T-helper 1 cell treated with Interleukin-12 subunit alpha and Interleukin-12 subunit beta and Interleukin-4 antibody, amounts not matched to agents 30 μg/mL and 1 μg/mL, for 36 hours (primary cell): ENCODE measurements at regions not wholly inside any gene's neighbourhood (a gene's known extent, or its start where the extent isn't known, plus 50 kb on each side); places are given as distances from the start of the nearest gene placed in this dataset.

ENCODE experiments used
- H3K27ac Mint-ChIP-seq: one replicate; pipeline ENCODE4 v1.8.0; 2021; ENCODE audit warnings: mild to moderate bottlenecking, mixed read lengths
- H3K27me3 Mint-ChIP-seq: one replicate; pipeline ENCODE4 v1.8.0; 2021; ENCODE audit warnings: low read depth, mixed read lengths
- H3K36me3 Mint-ChIP-seq: one replicate; pipeline ENCODE4 v1.8.0; 2021; ENCODE audit warnings: low read depth, mixed read lengths
- H3K4me1 Mint-ChIP-seq: one replicate; pipeline ENCODE4 v1.8.0; 2021; ENCODE audit warnings: low read depth, mixed read lengths
- H3K4me3 Mint-ChIP-seq: one replicate; pipeline ENCODE4 v1.8.0; 2021; ENCODE audit warnings: mild to moderate bottlenecking, moderate library complexity, mixed read lengths
- H3K9me3 Mint-ChIP-seq: one replicate; pipeline ENCODE4 v1.8.0; 2021; ENCODE audit warnings: mixed read lengths

DNA sequence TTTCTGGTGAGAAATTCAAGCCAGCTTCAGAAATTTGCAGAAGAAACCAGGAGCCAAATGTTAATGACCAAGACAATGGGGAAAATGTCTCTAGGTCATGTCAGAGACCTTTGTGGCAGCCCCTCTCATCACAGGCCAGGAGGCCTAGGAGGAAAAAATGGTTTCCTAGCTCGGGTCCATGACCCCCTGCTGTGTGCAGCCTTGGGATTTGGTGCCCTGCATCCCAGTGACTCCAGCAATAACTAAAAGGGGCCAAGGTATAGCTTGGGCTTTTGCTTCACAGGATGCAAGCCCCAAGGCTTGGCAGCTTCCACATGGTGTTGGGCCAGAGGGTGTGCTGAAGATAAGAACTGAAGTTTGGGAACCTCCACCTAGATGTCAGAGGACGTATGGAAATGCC lies 814.7 kb upstream of the SLIT2 start:
- no peaks in the 10 kb centered on the region for H3K27me3 Mint-ChIP-seq
- peaks cover 22% of the 10 kb centered on the region for H3K9me3 Mint-ChIP-seq
- no peak overlapping the region for H3K4me3 Mint-ChIP-seq
- no peaks in the 10 kb centered on the region for H3K36me3 Mint-ChIP-seq
- H3K27ac Mint-ChIP-seq = no peak overlapping the region
- H3K4me1 Mint-ChIP-seq = no peaks in the 10 kb centered on the region

DNA sequence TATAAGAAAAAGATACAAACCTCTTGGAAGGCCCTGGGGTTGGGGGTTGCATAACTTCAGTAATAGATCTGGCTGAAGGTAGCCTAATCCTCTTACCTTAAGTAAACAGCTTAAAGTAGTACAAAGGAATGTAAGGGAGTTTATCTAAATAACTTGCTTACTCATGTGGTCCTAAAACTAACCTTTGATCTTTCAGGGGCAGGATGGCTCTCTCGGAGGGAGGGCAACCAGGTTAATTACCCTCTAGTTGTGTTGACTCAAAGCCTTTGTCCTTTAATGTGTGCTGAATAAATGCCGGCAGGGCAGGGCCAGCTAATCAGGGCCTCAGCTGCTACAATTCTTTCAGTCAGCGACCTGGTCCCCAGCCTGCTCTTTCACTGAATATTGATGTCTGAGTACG lies 822.0 kb upstream of the SLIT2 start:
- H3K27me3 Mint-ChIP-seq = no peaks in the 10 kb centered on the region
- H3K9me3 Mint-ChIP-seq = peaks cover 30% of the 10 kb centered on the region
- no peaks in the 10 kb centered on the region for H3K36me3 Mint-ChIP-seq
- no peaks in the 10 kb centered on the region for H3K4me1 Mint-ChIP-seq
- no peak overlapping the region for H3K27ac Mint-ChIP-seq
- no peak overlapping the region for H3K4me3 Mint-ChIP-seq

DNA sequence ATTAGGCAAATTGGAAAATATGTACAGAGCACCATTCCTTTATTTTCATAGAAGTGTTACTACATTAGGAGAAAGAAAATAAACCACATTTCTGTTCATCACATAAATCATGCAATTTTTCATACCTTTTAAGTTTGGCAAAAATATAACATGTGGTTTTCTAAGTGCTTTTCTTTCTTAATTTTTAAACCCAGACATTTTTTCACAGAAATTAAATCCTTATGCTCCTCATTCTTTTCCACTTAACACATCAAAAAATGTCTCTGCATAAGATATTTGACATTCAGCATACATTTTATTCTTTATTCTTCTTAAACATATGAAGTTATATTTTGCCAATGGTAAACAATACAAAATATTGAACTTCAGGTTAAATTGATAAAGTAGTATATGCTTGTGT lies 826.6 kb upstream of the SLIT2 start:
- no peaks in the 10 kb centered on the region for H3K4me1 Mint-ChIP-seq
- H3K9me3 Mint-ChIP-seq = peaks cover 24% of the 10 kb centered on the region
- no peaks in the 10 kb centered on the region for H3K27me3 Mint-ChIP-seq
- no peak overlapping the region for H3K27ac Mint-ChIP-seq
- no peak overlapping the region for H3K4me3 Mint-ChIP-seq
- H3K36me3 Mint-ChIP-seq = no peaks in the 10 kb centered on the region

DNA sequence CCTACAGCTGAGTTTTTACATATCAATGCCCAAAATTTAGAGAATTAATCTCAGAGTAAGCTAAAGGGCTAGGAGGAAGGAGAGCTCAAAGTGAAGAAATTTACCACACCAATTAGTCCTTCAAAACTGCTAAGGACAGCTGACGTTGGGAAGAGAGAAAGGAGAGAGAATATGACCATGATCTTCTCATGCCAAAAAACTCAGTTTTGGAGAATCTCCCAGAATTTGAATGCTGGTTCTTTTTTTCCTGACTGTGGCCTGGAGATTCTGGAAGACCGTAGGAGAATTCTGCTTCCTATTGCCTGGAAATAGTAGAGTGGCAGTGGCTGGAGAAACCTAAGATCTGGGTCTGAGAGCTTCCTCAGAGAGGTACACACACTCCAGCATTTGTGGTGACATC lies 834.4 kb upstream of the SLIT2 start:
- H3K4me3 Mint-ChIP-seq = no peak overlapping the region
- H3K27me3 Mint-ChIP-seq = no peaks in the 10 kb centered on the region
- H3K4me1 Mint-ChIP-seq = no peaks in the 10 kb centered on the region
- H3K36me3 Mint-ChIP-seq = no peaks in the 10 kb centered on the region
- H3K27ac Mint-ChIP-seq = no peak overlapping the region
- peaks cover 25% of the 10 kb centered on the region for H3K9me3 Mint-ChIP-seq

DNA sequence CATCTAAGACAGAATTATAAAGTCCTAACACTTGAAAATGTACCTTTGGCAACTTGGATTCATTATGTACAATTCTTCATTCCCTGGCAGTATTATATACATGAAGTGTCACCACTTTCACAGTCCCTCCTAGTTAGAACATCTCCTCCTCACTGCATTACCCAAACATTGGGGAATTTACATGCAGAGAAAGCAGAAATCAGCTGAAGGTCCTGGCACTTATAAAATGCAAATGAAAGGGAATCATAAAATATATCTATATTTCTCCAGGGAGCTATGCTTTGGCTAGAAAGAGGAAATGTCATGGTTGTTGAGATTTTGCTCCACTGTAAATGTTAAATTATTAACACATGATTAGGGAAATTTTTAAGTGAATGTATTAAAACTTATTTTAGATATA lies 835.6 kb upstream of the SLIT2 start:
- Mint-ChIP-seq H3K27ac (no peak overlapping the region), H3K27me3 (no peaks in the 10 kb centered on the region), H3K4me3 (no peak overlapping the region), H3K36me3 (no peaks in the 10 kb centered on the region), H3K4me1 (no peaks in the 10 kb centered on the region), H3K9me3 (peaks cover 25% of the 10 kb centered on the region)

DNA sequence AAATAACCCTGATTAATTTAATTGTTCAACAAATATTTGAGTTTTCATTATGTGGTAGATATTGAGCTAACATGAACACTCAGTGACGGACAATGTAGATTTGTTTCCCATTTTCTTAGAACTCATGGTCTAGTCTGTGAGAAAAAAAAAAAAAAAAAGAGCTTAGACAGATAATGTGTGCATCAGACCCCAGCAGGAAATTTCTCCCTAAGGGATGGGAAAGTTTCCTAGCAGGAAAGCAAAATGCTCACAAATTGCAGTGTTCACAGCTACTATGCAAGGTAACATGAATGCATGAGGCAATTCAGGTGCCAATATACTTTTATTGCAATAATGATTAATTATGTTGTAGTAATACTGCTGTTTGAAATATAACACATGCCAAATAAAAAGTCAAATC lies 843.2 kb upstream of the SLIT2 start:
- Mint-ChIP-seq H3K27me3 (no peaks in the 10 kb centered on the region), H3K27ac (no peak overlapping the region)

DNA sequence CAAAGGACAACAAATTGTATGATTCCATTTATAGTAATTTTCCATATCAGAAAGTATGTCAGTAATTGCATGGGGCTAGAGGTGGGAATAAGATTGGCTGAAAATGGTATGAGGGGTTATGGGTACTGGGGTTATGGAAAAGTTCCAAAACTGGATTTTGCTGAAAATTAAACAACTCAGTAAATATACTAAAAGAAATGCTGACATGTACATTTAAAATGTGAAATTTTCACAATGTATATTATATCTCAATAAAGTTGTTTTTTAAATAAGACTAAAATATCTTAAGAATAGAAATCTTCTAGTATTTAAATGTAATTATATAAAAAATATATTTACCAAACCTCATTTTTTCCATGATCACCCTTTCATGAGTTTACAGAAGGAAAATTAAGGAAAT lies 844.9 kb upstream of the SLIT2 start:
- no peaks in the 10 kb centered on the region for H3K4me1 Mint-ChIP-seq
- H3K27ac Mint-ChIP-seq = no peak overlapping the region
- H3K4me3 Mint-ChIP-seq = no peak overlapping the region
- H3K27me3 Mint-ChIP-seq = no peaks in the 10 kb centered on the region
- H3K9me3 Mint-ChIP-seq = peaks cover 21% of the 10 kb centered on the region
- H3K36me3 Mint-ChIP-seq = no peaks in the 10 kb centered on the region

More for the DNA sequence above, 843.2 kb upstream of the SLIT2 start:
- Mint-ChIP-seq H3K4me3 (no peak overlapping the region), H3K4me1 (no peaks in the 10 kb centered on the region), H3K36me3 (no peaks in the 10 kb centered on the region), H3K9me3 (peaks cover 19% of the 10 kb centered on the region)

DNA sequence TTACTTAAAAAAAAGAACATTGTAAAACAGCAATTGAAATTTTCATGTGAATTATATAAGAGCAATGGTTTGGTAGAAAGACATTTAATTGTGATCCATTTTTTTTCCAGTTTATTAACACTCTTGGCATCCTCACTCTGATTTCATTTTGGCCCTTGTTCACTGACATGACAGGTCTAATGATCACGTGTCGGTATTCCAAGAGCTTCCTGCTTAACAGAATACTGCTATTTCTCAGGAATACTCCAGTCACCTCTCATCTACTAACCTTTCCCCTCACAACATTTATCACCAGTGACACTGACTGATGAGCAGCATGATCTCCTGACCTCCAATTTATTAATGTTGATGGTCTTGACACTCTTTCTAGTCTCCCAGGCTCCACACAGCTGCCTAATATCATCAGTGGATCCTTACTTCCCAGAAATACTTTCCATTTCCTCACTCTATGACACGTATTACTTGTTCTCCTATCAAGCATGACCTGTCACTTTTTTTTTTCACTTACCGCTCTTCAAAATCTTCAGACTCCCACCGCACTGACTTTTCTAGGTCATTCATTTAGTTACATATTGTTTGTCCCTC lies 847.8 kb upstream of the SLIT2 start:
- Mint-ChIP-seq H3K9me3 (peaks cover 20% of the 10 kb centered on the region), H3K27me3 (no peaks in the 10 kb centered on the region), H3K4me1 (no peaks in the 10 kb centered on the region), H3K4me3 (no peak overlapping the region), H3K27ac (no peak overlapping the region), H3K36me3 (no peaks in the 10 kb centered on the region)

DNA sequence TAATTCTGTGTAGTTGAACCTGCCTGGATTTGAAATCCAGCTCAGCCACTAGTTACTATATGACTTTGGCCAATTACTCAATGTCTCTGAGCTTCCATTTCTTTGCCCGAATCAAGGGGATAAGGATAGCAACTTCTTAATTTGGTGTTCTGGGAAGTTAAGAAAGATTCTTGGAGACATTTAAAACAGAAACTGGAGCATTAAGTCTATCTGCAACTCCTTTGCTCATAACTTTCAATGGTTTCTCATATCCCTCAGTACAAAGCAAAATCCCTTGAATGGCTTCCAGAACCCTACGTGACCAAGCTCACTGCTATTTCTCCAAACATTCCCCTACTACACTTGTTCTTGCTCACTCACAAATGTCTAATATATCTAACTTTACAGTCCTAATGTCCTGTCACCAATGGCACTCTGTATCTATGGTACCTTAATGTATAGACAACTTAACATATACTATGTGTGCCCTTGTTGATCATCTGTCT lies 849.1 kb upstream of the SLIT2 start:
- H3K4me3 Mint-ChIP-seq = no peak overlapping the region
- H3K9me3 Mint-ChIP-seq = peaks cover 14% of the 10 kb centered on the region
- H3K27ac Mint-ChIP-seq = no peak overlapping the region
- no peaks in the 10 kb centered on the region for H3K4me1 Mint-ChIP-seq
- no peaks in the 10 kb centered on the region for H3K36me3 Mint-ChIP-seq
- no peaks in the 10 kb centered on the region for H3K27me3 Mint-ChIP-seq

DNA sequence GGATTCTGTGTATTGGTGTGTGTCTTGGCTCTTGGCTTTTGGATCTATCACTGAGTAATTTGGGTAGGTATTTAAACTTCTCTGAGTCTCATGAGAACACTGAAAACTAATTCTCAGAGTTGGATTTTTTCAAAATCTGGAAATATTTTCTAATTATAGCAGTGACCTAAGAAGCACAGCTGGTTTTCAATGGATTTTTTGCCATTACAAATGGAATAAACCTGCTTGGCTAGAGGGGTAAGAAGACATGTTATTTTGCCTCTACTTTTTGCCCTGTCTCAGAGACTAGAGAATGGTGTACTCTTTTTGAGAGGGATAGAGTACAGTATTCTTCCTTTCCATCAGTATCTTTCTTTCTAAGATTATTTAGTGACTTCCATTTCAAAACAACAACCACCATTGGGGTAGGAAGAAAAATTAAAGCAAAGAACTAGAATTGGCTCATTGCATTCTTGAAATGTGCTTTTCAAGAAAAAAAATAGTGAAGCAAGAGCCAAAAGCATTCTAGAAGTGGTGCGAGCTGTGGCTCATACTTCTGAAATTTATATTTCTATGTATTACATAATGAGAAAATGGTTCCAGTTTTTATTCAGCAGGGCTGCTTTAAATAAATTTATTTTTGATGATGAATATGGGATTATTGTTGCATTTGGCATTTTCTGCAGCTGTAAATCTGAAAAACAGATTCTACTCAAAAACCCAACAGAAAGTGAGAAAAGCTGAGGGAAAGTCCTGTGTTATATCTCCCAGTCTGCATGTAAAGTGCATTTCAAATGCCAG lies 850.2 kb upstream of the SLIT2 start:
- Mint-ChIP-seq H3K4me1 (no peaks in the 10 kb centered on the region), H3K27ac (no peak overlapping the region), H3K4me3 (no peak overlapping the region), H3K27me3 (no peaks in the 10 kb centered on the region), H3K36me3 (no peaks in the 10 kb centered on the region), H3K9me3 (peaks cover 13% of the 10 kb centered on the region)

DNA sequence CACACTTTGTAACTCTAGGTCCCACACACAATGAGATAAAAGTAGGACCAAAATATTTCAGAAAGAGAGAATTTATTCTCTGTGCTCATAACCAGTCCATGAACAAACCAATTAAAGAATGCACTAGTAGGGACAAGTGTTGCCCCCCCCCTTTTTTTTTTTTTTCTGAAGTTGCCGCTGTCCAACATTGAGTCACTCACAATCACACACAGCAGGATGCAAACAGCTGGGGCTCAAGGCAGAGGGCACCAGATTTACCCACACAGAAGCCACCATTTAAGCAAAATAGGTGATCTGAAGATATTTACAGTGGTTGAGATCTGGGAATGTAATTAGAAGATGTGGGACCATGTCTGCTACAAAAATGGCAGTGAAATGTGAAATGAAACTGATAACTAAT lies 850.9 kb upstream of the SLIT2 start:
- H3K4me1 Mint-ChIP-seq = no peaks in the 10 kb centered on the region
- H3K27ac Mint-ChIP-seq = no peak overlapping the region
- peaks cover 8% of the 10 kb centered on the region for H3K9me3 Mint-ChIP-seq
- H3K36me3 Mint-ChIP-seq = no peaks in the 10 kb centered on the region
- H3K27me3 Mint-ChIP-seq = no peaks in the 10 kb centered on the region
- H3K4me3 Mint-ChIP-seq = no peak overlapping the region

DNA sequence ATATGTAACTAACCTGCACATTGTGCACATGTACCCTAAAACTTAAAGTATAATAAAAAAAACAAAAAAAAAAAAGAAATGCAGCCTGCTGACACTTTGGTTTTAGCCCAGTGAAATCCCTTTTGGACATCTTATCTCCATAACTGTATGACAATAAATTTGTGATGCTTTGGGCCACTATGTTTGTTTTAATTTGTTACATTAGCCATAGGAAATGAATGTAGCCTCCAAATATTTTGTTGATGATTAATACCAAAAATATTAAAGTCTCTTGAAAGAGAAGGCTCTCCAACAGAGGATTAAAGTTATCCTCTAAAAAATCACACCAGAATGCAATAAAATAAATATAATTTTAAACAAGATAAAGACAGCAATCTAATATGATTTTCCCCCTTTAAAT lies 852.7 kb upstream of the SLIT2 start:
- H3K4me1 Mint-ChIP-seq = no peaks in the 10 kb centered on the region
- H3K27ac Mint-ChIP-seq = no peak overlapping the region
- H3K9me3 Mint-ChIP-seq = peaks cover 10% of the 10 kb centered on the region
- H3K4me3 Mint-ChIP-seq = no peak overlapping the region
- H3K36me3 Mint-ChIP-seq = no peaks in the 10 kb centered on the region
- no peaks in the 10 kb centered on the region for H3K27me3 Mint-ChIP-seq

DNA sequence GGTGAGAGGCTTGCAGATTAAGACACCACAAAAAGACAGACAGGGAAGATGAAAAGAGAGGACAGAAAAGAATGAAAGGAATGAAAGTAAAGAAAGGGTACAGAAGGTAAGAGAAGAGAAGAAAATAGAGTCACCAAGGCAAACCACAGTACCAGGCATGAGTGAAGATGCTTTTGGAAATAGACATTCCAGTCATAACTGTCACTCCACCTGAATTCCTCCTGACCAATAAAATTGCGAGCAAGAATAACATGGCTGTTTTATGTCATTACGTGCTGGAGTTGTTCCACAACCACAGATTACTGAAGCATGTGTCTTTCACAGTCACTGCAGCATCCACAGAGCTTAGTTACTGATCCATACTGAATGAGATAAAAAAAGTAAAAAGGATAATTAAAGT lies 864.9 kb upstream of the SLIT2 start:
- H3K36me3 Mint-ChIP-seq = no peaks in the 10 kb centered on the region
- H3K4me1 Mint-ChIP-seq = no peaks in the 10 kb centered on the region
- no peak overlapping the region for H3K27ac Mint-ChIP-seq
- peaks cover 47% of the 10 kb centered on the region for H3K9me3 Mint-ChIP-seq
- no peak overlapping the region for H3K4me3 Mint-ChIP-seq
- no peaks in the 10 kb centered on the region for H3K27me3 Mint-ChIP-seq

DNA sequence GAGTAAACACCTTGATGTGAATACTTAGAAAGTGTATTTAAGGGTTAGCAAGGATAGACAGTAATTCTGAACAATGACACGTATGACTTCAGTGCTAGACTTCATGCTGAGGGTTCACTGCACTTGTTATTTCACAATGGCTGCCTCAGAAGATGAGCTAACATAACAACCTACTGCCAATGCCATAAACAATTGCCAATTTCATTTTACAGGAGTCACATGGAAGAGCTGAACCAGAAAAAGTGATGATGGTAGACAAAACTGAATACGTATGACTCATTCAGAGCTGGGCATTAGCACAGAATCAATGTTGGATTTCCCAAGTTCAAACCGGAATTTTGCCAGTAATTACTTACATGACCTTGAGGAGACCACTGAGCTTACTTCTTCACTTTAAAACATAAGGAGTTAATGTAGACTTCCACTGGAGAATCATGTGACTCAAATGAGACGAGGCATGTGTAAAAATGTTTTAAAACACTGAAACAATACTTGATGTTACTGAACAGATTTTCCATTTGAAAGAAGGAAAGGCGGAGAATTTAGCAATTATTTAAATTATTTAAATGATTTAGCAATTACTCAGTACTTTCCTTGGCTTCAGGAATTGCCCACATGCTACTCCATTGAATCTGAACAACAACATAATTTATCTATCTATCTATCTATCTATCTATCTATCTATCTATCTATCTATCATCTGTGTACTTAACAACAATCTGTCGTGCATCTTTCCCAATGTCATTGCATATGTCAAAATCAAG lies 868.5 kb upstream of the SLIT2 start:
- Mint-ChIP-seq H3K27ac (no peak overlapping the region), H3K27me3 (no peaks in the 10 kb centered on the region), H3K36me3 (no peaks in the 10 kb centered on the region), H3K4me3 (no peak overlapping the region), H3K9me3 (peaks cover 33% of the 10 kb centered on the region), H3K4me1 (no peaks in the 10 kb centered on the region)

DNA sequence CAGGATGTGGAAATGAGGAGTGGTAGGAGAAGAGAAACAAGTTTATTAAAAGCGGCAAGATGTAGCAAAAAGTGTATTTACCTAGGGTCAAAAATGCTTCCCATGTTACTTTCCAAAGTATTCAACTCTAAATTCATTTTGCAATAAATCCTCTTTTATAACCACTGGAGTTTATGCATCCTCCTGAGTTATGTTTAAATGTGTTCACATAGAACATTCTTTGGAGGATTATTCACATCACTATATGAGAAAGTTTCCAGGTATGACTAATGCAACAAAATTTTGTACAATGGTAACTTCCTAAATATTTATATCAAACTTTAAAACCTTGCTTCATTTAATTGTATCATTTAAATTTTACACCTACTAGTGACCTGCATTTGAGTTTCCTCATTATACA lies 870.6 kb upstream of the SLIT2 start:
- no peak overlapping the region for H3K27ac Mint-ChIP-seq
- no peak overlapping the region for H3K4me3 Mint-ChIP-seq
- peaks cover 29% of the 10 kb centered on the region for H3K9me3 Mint-ChIP-seq
- no peaks in the 10 kb centered on the region for H3K4me1 Mint-ChIP-seq
- H3K27me3 Mint-ChIP-seq = no peaks in the 10 kb centered on the region
- no peaks in the 10 kb centered on the region for H3K36me3 Mint-ChIP-seq
